HCT116 (cell line): ENCODE measurements at regions not wholly inside any gene's neighbourhood (a gene's known extent, or its start where the extent isn't known, plus 50 kb on each side); places are given as distances from the start of the nearest gene placed in this dataset.

Experiments used
- ATAC-seq: fragments of 200-7000 bp; cut with Tn5 transposase; 2 replicates; pipeline ENCODE4 v1.9.1; 2020; ENCODE audit warnings: mild to moderate bottlenecking, moderate library complexity
- BruUV-seq: library from RNA; stranded (reverse); fragments of 400-500 nt; replicated peaks from 2 replicates; lab custom pipeline; 2021; lab: Mats Ljungman, UMichigan
- CTCF ChIA-PET: fragments of 300-600 bp; sonication (Branson Sonifier 250); formaldehyde crosslinking; loops from one replicate; lab custom pipeline; 2021; ENCODE audit warnings: antibody characterized with exemption; lab: Charles Lee
- POLR2A ChIA-PET: fragments of 300-600, 350-600 bp; sonication (Branson Sonifier 250); formaldehyde crosslinking; loops from one replicate; lab custom pipeline; 2021; ENCODE audit warnings: antibody characterized with exemption; lab: Charles Lee
- RAD21 ChIA-PET, 2 experiments: fragments of 300-600 bp; sonication (Branson Sonifier 250); formaldehyde crosslinking; loops; one replicate each; lab custom pipeline; 2023; ENCODE audit warnings: low total read pairs in 2 of 2; ENCODE audit not compliant: uncharacterized antibody in 2 of 2, unreplicated experiment in 2 of 2, low non-redundant PET in 1 of 2; lab: Charles Lee
- DNase-seq: peaks from one replicate; pipeline ENCODE4 v3.0.0-alpha.2; 2010; ENCODE audit warnings: low read depth, low spot score
- H2AFZ ChIP-seq: fragments of 200-600 bp; shearing (Covaris generic), sonication (generic); 2 replicates; pipeline ENCODE4 v1.6.1; 2017; ENCODE audit warnings: low read depth, mixed run types, mixed read lengths, antibody characterized with exemption, low read length; ENCODE audit not compliant: poor library complexity, severe bottlenecking
- H3K27ac ChIP-seq: 2 replicates; pipeline ENCODE4 v1.5.1; 2012; ENCODE audit warnings: low read depth, low read length
- H3K27me3 ChIP-seq: fragments of 200-600 bp; sonication (generic); 2 replicates; pipeline ENCODE4 v1.6.1; 2016; ENCODE audit warnings: mixed run types, low read length, mixed read lengths; ENCODE audit not compliant: insufficient read depth
- H3K36me3 ChIP-seq, 2 experiments: fragments of 200-500 bp in 1 of 2; fragments of 200-600 bp in 1 of 2; sonication (Bioruptor generic) in 1 of 2; sonication (generic) in 1 of 2; 2 replicates each; pipeline versions ENCODE4 v1.5.1 to v1.6.1; 2014 to 2016; ENCODE audit warnings: low read length in 2 of 2, inconsistent platforms in 1 of 2, mixed read lengths in 1 of 2, mixed run types in 1 of 2; ENCODE audit not compliant: insufficient read depth in 2 of 2, control insufficient read depth in 1 of 2
- H3K4me1 ChIP-seq, 2 experiments: fragments of 200-600 bp in 1 of 2; sonication (generic) in 1 of 2; 2 replicates each; pipeline versions ENCODE4 v1.5.1 to v1.6.1; 2012 to 2017; ENCODE audit warnings: low read length in 2 of 2, inconsistent platforms in 1 of 2, mild to moderate bottlenecking in 1 of 2, mixed read lengths in 1 of 2, mixed run types in 1 of 2, moderate library complexity in 1 of 2; ENCODE audit not compliant: insufficient read depth in 2 of 2, control insufficient read depth in 1 of 2
- H3K4me2 ChIP-seq: fragments of 200-600 bp; sonication (generic); 2 replicates; pipeline ENCODE4 v1.6.1; 2017; ENCODE audit warnings: mixed run types, low read length, mixed read lengths
- H3K4me3 ChIP-seq, 2 experiments: fragments of 200-600 bp in 1 of 2; sonication (generic) in 1 of 2; replicated peaks in 1 of 2; 2 replicates each; pipeline ENCODE4 v1.5.1; 2011 to 2016; ENCODE audit warnings: low read length in 2 of 2, control low read depth in 1 of 2, low read depth in 1 of 2, mild to moderate bottlenecking in 1 of 2, mixed read lengths in 1 of 2, mixed run types in 1 of 2
- H3K79me2 ChIP-seq: fragments of 200-600 bp; sonication (generic); 2 replicates; pipeline ENCODE4 v1.6.1; 2017; ENCODE audit warnings: mild to moderate bottlenecking, mixed run types, low read length, moderate library complexity, mixed read lengths; ENCODE audit not compliant: insufficient read depth
- H3K9ac ChIP-seq: fragments of 200-600 bp; sonication (generic); 2 replicates; pipeline ENCODE4 v1.6.1; 2016; ENCODE audit warnings: low read length, mixed read lengths
- H3K9me2 ChIP-seq: fragments of 200-600 bp; sonication (generic), shearing (Covaris generic); 2 replicates; pipeline ENCODE4 v1.6.1; 2017; ENCODE audit warnings: mixed run types, mild to moderate bottlenecking, moderate library complexity; ENCODE audit not compliant: insufficient read depth
- H3K9me3 ChIP-seq, 2 experiments: fragments of 200-500 bp in 1 of 2; fragments of 200-600 bp in 1 of 2; sonication (Bioruptor generic) in 1 of 2; sonication (generic) in 1 of 2; 2 replicates each; pipeline ENCODE4 v1.6.1; 2014 to 2017; ENCODE audit warnings: low read length in 2 of 2, mixed read lengths in 2 of 2, inconsistent platforms in 1 of 2, low read depth in 1 of 2, mild to moderate bottlenecking in 1 of 2, mixed run types in 1 of 2, moderate library complexity in 1 of 2; ENCODE audit not compliant: control insufficient read depth in 1 of 2, insufficient read depth in 1 of 2
- H4K20me1 ChIP-seq: fragments of 200-600 bp; sonication (generic), shearing (Covaris generic); 2 replicates; pipeline ENCODE4 v1.6.1; 2017; ENCODE audit warnings: mixed run types, mild to moderate bottlenecking, moderate library complexity; ENCODE audit not compliant: insufficient read depth
- EGR1 ChIP-seq: IDR thresholded peaks from 2 replicates; pipeline ENCODE4 v1.6.1; 2012; ENCODE audit warnings: low read depth
- EZH2 ChIP-seq: fragments of 200-600 bp; sonication (generic); IDR thresholded peaks from 2 replicates; pipeline ENCODE4 v1.6.1; 2017; ENCODE audit warnings: antibody characterized with exemption, mixed run types
- FOSL1 ChIP-seq: IDR thresholded peaks from 2 replicates; pipeline ENCODE4 v1.6.1; 2012; ENCODE audit warnings: low read depth
- POLR2A ChIP-seq: IDR thresholded peaks from 2 replicates; pipeline ENCODE4 v1.7.0; 2011; ENCODE audit warnings: borderline replicate concordance; ENCODE audit not compliant: insufficient read depth, insufficient read length; ENCODE audit errors: extremely low read depth
- POLR2AphosphoS5 ChIP-seq: IDR thresholded peaks from 2 replicates; pipeline ENCODE4 v1.6.1; 2011; ENCODE audit warnings: mild to moderate bottlenecking, low read depth, low read length, moderate library complexity
- SIN3A ChIP-seq: IDR thresholded peaks from 2 replicates; pipeline ENCODE4 v1.6.1; 2012; ENCODE audit warnings: low read depth
- SP1 ChIP-seq: IDR thresholded peaks from 2 replicates; pipeline ENCODE4 v1.6.1; 2012; ENCODE audit warnings: low read depth
- YY1 ChIP-seq: IDR thresholded peaks from 2 replicates; pipeline ENCODE4 v1.6.1; 2011; ENCODE audit warnings: low read length, low read depth, moderate library complexity, mild to moderate bottlenecking; ENCODE audit not compliant: insufficient replicate concordance; ENCODE audit errors: extremely low read depth
- intact Hi-C: fragments of 100-400 bp; cut with micrococcal nuclease; formaldehyde crosslinking; loops from 2 replicates; pipeline ENCODE4 v1.10.0; 2022
- TF ChIP-seq, protein P1 (sequence below): IDR thresholded peaks from 2 replicates; pipeline ENCODE4 v1.6.1; 2012
- TF ChIP-seq, protein P2 (sequence below): IDR thresholded peaks from 2 replicates; pipeline ENCODE4 v1.6.1; 2012; ENCODE audit warnings: low read depth
- TF ChIP-seq, protein P3 (sequence below), 3 experiments: fragments of 200-600 bp in 1 of 3; sonication (generic) in 1 of 3; IDR thresholded peaks in 2 of 3; conservative IDR thresholded peaks in 1 of 3; 2 replicates each; pipeline ENCODE4 v1.5.1; 2012 to 2017; ENCODE audit warnings: low read depth in 2 of 3, low read length in 2 of 3, antibody characterized with exemption in 1 of 3, borderline replicate concordance in 1 of 3, control low read depth in 1 of 3, mild to moderate bottlenecking in 1 of 3, mixed read lengths in 1 of 3, mixed run types in 1 of 3, moderate library complexity in 1 of 3; ENCODE audit not compliant: insufficient read depth in 1 of 3

DNA sequence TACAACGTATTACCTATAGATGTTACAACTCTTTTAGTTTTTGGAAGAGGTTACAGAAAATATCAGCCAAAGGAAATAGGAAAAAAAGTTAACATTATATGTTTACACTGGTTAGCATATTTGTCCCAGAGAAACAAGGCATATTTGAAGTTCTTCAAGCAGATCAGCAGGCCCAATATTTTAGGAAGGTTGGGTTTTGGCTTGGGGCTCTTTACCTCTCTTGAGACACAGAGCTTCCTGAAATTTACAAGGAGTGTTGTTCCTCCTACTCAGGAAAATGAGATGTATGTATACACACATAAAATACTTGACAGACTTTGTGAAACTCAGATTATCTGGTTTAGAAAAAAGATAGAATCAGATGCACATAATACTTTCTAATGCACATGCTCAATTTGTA, 323.6 kb downstream of the HGF start:
- CTCF ChIA-PET = no interaction called here
- H2AFZ ChIP-seq = peak overlapping the region; percentile 87
- DNase-seq = no peak

More for the DNA sequence above, 323.6 kb downstream of the HGF start:
- intact Hi-C loops = loop anchor here (5.0 kb wide), 1 partner anchor 524 kb away; no protein-coding TSS in a partner anchor
- Histone ChIP-seq H3K27ac (no peak overlapping the region), H3K9me2 (no peaks in the 10 kb centered on the region), H3K9ac (no peak overlapping the region), H4K20me1 (no peaks in the 10 kb centered on the region), H3K4me1 (no peaks in the 10 kb centered on the region), H3K4me3 (no peak overlapping the region), H3K27me3 (no peaks in the 10 kb centered on the region), H3K4me2 (no peak overlapping the region), H3K36me3 (no peaks in the 10 kb centered on the region), H3K9me3 (no peaks in the 10 kb centered on the region), H3K79me2 (no peaks in the 10 kb centered on the region)
- ChIA-PET POLR2A (interaction anchor here (1.1 kb wide), 1 partner anchor 527 kb away, joined by 3 read pairs; the partner anchor contains the start of gene SEMA3C), RAD21 (no interaction called here)
- ATAC-seq = no peak
- TF ChIP-seq, protein P1, sequence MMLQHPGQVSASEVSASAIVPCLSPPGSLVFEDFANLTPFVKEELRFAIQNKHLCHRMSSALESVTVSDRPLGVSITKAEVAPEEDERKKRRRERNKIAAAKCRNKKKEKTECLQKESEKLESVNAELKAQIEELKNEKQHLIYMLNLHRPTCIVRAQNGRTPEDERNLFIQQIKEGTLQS = no peak
- TF ChIP-seq, protein P2, sequence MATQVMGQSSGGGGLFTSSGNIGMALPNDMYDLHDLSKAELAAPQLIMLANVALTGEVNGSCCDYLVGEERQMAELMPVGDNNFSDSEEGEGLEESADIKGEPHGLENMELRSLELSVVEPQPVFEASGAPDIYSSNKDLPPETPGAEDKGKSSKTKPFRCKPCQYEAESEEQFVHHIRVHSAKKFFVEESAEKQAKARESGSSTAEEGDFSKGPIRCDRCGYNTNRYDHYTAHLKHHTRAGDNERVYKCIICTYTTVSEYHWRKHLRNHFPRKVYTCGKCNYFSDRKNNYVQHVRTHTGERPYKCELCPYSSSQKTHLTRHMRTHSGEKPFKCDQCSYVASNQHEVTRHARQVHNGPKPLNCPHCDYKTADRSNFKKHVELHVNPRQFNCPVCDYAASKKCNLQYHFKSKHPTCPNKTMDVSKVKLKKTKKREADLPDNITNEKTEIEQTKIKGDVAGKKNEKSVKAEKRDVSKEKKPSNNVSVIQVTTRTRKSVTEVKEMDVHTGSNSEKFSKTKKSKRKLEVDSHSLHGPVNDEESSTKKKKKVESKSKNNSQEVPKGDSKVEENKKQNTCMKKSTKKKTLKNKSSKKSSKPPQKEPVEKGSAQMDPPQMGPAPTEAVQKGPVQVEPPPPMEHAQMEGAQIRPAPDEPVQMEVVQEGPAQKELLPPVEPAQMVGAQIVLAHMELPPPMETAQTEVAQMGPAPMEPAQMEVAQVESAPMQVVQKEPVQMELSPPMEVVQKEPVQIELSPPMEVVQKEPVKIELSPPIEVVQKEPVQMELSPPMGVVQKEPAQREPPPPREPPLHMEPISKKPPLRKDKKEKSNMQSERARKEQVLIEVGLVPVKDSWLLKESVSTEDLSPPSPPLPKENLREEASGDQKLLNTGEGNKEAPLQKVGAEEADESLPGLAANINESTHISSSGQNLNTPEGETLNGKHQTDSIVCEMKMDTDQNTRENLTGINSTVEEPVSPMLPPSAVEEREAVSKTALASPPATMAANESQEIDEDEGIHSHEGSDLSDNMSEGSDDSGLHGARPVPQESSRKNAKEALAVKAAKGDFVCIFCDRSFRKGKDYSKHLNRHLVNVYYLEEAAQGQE = no peak
- TF ChIP-seq EGR1 = no peak
- no peak for TF ChIP-seq POLR2A
- no peak for TF ChIP-seq SIN3A
- TF ChIP-seq SP1 = no peak
- TF ChIP-seq POLR2AphosphoS5 = no peak
- TF ChIP-seq, protein P3, sequence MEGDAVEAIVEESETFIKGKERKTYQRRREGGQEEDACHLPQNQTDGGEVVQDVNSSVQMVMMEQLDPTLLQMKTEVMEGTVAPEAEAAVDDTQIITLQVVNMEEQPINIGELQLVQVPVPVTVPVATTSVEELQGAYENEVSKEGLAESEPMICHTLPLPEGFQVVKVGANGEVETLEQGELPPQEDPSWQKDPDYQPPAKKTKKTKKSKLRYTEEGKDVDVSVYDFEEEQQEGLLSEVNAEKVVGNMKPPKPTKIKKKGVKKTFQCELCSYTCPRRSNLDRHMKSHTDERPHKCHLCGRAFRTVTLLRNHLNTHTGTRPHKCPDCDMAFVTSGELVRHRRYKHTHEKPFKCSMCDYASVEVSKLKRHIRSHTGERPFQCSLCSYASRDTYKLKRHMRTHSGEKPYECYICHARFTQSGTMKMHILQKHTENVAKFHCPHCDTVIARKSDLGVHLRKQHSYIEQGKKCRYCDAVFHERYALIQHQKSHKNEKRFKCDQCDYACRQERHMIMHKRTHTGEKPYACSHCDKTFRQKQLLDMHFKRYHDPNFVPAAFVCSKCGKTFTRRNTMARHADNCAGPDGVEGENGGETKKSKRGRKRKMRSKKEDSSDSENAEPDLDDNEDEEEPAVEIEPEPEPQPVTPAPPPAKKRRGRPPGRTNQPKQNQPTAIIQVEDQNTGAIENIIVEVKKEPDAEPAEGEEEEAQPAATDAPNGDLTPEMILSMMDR (IDR thresholded peaks at IDR 0.05 in 2 of 3, conservative IDR thresholded peaks at IDR 0.05 in 1 of 3; ENCODE audit: borderline replicate concordance in 1 of 3, insufficient read depth in 1 of 3, low read depth in 2 of 3, low read length in 2 of 3) = no peak
- TF ChIP-seq EZH2 = no peak
- TF ChIP-seq FOSL1 = no peak
- no peak for TF ChIP-seq YY1
- BruUV-seq = no TSS peak
